ENCODE measurements at regions not wholly inside any gene's neighbourhood (a gene's known extent, or its start where the extent isn't known, plus 50 kb on each side); places are given as distances from the start of the nearest gene placed in this dataset.
A peak's percentile ranks its signal among the peaks of the same experiment; 100 is the strongest.

DNA sequence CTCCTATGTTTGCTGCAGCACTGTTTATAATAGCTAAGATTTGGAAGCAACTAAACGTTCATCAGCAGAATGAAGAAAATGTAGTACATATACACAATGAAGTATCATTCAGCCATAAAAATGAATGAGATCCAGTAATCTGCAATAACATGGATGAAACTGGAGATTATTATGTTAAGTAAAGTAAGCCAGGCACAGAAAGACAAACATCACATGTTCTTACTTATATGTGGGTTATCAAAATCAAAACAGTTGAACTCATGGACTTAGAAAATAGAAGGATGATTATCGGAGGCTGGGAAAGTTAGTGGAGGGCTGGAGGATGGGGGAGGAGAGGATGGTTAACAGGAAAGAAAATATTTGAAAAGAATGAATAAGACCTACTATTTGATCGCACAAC is 1017.6 kb downstream of the KCNT2 start:
- H3K9me3 Mint-ChIP-seq: no peaks in the 10 kb centered on the region
- no peaks in the 10 kb centered on the region for H3K27me3 Mint-ChIP-seq (ENCODE audit: low read depth, poor library complexity)
- TF ChIP-seq, protein P1, sequence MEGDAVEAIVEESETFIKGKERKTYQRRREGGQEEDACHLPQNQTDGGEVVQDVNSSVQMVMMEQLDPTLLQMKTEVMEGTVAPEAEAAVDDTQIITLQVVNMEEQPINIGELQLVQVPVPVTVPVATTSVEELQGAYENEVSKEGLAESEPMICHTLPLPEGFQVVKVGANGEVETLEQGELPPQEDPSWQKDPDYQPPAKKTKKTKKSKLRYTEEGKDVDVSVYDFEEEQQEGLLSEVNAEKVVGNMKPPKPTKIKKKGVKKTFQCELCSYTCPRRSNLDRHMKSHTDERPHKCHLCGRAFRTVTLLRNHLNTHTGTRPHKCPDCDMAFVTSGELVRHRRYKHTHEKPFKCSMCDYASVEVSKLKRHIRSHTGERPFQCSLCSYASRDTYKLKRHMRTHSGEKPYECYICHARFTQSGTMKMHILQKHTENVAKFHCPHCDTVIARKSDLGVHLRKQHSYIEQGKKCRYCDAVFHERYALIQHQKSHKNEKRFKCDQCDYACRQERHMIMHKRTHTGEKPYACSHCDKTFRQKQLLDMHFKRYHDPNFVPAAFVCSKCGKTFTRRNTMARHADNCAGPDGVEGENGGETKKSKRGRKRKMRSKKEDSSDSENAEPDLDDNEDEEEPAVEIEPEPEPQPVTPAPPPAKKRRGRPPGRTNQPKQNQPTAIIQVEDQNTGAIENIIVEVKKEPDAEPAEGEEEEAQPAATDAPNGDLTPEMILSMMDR (IDR thresholded peaks at IDR 0.05): no peak
- H3K27ac Mint-ChIP-seq: no peak overlapping the region
- H3K4me1 Mint-ChIP-seq: no peaks in the 10 kb centered on the region
- H3K4me3 Mint-ChIP-seq: no peak overlapping the region
- DNase-seq: no peak
- no peaks in the 10 kb centered on the region for H3K36me3 Mint-ChIP-seq (ENCODE audit: low read depth)

DNA sequence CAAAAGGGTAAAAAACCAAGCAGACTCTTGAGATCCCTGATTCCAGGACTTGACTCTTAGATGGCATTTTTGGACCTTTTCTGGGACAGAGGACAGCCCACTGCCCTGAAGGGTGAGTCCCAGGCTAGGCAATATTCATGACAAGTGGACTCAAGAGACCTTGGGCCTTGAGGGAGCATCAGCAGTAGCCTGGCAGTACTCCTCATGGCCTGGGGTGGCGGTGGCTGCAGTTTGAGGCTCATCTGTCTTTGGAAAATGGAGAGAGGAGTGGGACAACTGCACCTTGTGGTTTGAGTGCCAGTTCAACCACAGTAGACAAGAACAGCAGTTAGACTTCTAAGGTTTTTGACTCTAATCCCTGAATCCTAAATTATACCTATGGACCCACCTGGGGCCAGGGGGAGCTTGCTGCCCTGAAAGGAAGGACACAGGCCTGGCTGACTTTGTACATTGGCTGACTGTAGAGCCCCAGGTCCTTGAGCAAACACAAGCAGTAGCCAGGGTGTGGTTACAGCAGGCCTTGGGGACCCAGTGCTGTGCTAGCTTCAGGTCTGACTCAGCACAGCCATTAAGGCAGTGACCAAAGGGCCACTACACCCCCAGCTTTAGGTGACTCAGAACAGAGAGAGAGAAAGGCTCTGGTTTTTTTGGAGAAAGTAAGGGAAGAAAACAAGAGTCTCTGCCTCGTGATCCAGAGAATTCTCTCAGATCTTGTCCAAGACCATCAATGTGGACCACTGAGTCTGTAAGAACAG is 1023.2 kb downstream of the KCNT2 start:
- TF ChIP-seq, protein P1 (IDR thresholded peaks at IDR 0.05): no peak
- no peak for DNase-seq
- H3K27me3 Mint-ChIP-seq (ENCODE audit: low read depth, poor library complexity): no peaks in the 10 kb centered on the region
- no peak overlapping the region for H3K4me3 Mint-ChIP-seq
- H3K27ac Mint-ChIP-seq: no peak overlapping the region
- H3K4me1 Mint-ChIP-seq: no peaks in the 10 kb centered on the region
- H3K9me3 Mint-ChIP-seq: no peaks in the 10 kb centered on the region
- H3K36me3 Mint-ChIP-seq (ENCODE audit: low read depth): no peaks in the 10 kb centered on the region

DNA sequence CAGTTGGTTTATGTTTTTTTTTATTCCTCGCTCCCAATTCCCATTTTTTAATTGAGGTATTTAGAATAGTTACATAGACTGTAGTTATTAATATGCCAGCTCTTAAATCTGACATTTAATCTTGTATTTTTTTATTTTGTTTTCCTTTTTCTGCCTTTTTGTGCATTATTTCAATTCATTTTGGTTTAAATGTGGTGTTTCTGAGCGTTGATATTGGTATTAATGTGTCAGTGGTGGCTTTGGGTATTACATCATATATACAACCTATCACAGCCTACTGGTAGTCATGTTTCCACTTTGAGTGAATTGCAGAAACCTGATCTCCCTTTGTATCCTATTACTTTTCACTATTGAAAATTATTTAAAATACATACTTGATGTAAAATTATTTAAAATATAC is 1027.3 kb downstream of the KCNT2 start:
- no peak overlapping the region for H3K4me3 Mint-ChIP-seq
- H3K36me3 Mint-ChIP-seq (ENCODE audit: low read depth): no peaks in the 10 kb centered on the region
- TF ChIP-seq, protein P1 (IDR thresholded peaks at IDR 0.05): peak; percentile 20
- no peaks in the 10 kb centered on the region for H3K4me1 Mint-ChIP-seq
- H3K27ac Mint-ChIP-seq: no peak overlapping the region
- DNase-seq: no peak
- no peaks in the 10 kb centered on the region for H3K9me3 Mint-ChIP-seq
- H3K27me3 Mint-ChIP-seq (ENCODE audit: low read depth, poor library complexity): no peaks in the 10 kb centered on the region

DNA sequence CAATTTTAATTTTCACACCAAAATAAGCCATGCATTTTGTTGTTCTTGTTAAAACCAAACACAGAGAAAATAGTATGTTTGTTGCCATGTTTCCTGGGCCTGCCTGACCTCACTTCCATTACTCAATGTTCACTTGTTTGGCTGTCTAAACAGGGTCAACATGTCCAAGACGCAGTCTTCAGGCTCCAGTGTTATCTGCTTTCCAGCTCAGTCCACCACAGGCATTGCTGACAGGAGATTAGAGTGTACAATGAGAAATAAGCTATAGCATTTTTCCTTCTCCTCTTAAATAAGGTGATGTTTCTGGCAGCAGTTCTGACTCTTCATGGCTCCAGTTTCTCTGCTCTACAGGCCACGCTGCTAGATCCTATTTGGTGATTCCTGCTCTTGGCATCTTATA is 1030.5 kb downstream of the KCNT2 start:
- peaks cover 6% of the 10 kb centered on the region for H3K9me3 Mint-ChIP-seq
- H3K36me3 Mint-ChIP-seq (ENCODE audit: low read depth): no peaks in the 10 kb centered on the region
- H3K4me1 Mint-ChIP-seq: no peaks in the 10 kb centered on the region
- TF ChIP-seq, protein P1 (IDR thresholded peaks at IDR 0.05): no peak
- no peak overlapping the region for H3K27ac Mint-ChIP-seq
- H3K27me3 Mint-ChIP-seq (ENCODE audit: low read depth, poor library complexity): no peaks in the 10 kb centered on the region
- no peak for DNase-seq
- H3K4me3 Mint-ChIP-seq: no peak overlapping the region

DNA sequence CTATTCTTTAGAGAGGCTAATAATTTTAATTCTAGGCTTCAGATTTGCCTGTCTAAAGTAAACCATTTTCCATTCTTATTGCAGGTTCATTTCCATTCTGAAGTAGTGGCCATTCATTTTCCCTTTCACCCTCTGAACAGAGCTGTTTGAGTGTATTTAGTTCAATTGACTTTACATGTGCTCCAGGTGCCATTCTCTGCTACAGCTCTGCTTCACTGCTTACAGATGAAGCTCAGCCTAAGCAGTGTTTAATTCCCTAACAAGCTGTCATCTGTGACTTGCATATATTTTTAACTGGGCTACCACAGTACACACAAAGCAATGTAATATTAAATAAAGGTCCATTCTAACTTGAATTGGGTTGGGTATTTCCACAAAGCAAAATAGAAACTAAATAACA is 1031.6 kb downstream of the KCNT2 start:
- no peak for DNase-seq
- Mint-ChIP-seq H3K36me3 (ENCODE audit: low read depth) (no peaks in the 10 kb centered on the region), H3K27me3 (ENCODE audit: low read depth, poor library complexity) (no peaks in the 10 kb centered on the region), H3K4me3 (no peak overlapping the region), H3K4me1 (no peaks in the 10 kb centered on the region), H3K9me3 (peaks cover 10% of the 10 kb centered on the region), H3K27ac (no peak overlapping the region)
- TF ChIP-seq, protein P1 (IDR thresholded peaks at IDR 0.05): no peak

DNA sequence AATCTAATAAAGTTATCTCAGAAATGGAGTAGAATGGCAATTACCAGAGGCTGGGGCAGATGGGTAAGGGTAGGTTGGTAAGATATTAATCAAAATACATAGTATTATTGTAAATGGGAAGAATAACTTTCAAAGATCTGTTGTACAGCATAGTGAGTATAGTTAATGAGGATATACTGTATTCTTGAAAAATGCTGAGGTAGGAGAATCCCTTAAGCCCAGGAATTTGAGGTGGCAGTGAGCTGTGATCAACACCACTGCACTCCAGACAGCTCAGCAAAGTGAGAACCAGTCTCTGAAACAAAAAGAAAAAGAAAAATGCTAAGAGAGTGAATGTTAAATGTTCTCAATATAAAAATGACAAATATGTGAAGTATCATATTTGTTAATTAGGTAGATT is 1033.7 kb downstream of the KCNT2 start:
- TF ChIP-seq, protein P1 (IDR thresholded peaks at IDR 0.05): no peak
- H3K4me3 Mint-ChIP-seq: no peak overlapping the region
- H3K27me3 Mint-ChIP-seq (ENCODE audit: low read depth, poor library complexity): no peaks in the 10 kb centered on the region
- DNase-seq: no peak
- no peaks in the 10 kb centered on the region for H3K4me1 Mint-ChIP-seq
- no peak overlapping the region for H3K27ac Mint-ChIP-seq
- H3K9me3 Mint-ChIP-seq: peaks cover 10% of the 10 kb centered on the region
- H3K36me3 Mint-ChIP-seq (ENCODE audit: low read depth): no peaks in the 10 kb centered on the region
